ENCODE measurements at regions not wholly inside any gene's neighbourhood (a gene's known extent, or its start where the extent isn't known, plus 50 kb on each side); places are given as distances from the start of the nearest gene placed in this dataset.

DNA sequence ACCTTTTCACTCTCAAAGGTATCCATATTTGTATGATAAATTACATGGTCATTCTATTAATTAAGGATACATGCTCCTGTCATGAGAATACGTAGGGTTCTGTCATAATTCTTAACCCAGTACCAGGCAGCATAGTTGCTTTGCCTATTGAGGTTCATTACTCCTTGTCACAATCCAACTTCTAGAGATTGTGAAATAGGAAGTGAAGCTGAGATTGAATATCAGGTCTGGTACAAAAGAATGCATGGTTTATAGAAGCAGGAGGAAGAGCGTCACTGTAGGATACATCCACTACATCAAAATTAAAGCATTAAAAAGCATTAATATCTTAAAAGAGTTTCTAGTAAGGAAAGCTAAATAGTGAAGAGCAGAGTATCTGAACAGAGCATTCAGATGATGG is 647.0 kb downstream of the IQCM start:
- no peaks in the 10 kb centered on the region for H3K79me2 ChIP-seq (ENCODE audit: insufficient read depth, low read length)
- no peaks in the 10 kb centered on the region for H4K20me1 ChIP-seq (ENCODE audit: insufficient read depth, low read length)
- TF ChIP-seq SNAPC2 (CRISPR knock-in tag; IDR thresholded peaks at IDR 0.05) (no peak), CEBPB (IDR thresholded peaks at IDR 0.05; ENCODE audit: borderline replicate concordance, low read depth, low read length) (0 out of 2 replicates have a peak, but pooled peaks have one; percentile 14)
- intact Hi-C loops (cut with micrococcal nuclease; ENCODE audit: unreplicated experiment): no loop called here
- FAIRE-seq: no peak
- H3K4me3 ChIP-seq (replicated peaks in 1 of 3; ENCODE audit: insufficient read depth in 1 of 3, low read depth in 2 of 3, low read length in 3 of 3): no peak overlapping the region
- no peak for ATAC-seq
- POLR2A ChIA-PET: no interaction called here
- DNase-seq (ENCODE audit: low spot score): no peak
- no peak overlapping the region for H3K4me2 ChIP-seq (ENCODE audit: low read depth, low read length)
- BruUV-seq (replicated peaks): no TSS peak
- no peak overlapping the region for H3K27ac ChIP-seq (ENCODE audit: extremely low read length, insufficient read depth, low read length)
- no peak overlapping the region for H3K9ac ChIP-seq (ENCODE audit: insufficient read depth, low read depth, low read length)
- no peaks in the 10 kb centered on the region for H3K36me3 ChIP-seq (replicated peaks in 1 of 2; ENCODE audit: control insufficient read depth in 1 of 2, insufficient read depth in 2 of 2, low read length in 2 of 2)
- no peaks in the 10 kb centered on the region; the same call in 1 of the 2 replicates for H3K9me3 ChIP-seq (ENCODE audit: low read length)
- H2AFZ ChIP-seq (ENCODE audit: low read length): no peak overlapping the region
- H3K4me1 ChIP-seq (ENCODE audit: insufficient read depth, low read length): no peaks in the 10 kb centered on the region
- 18% methylated on average over 2 of the region's 2 CpGs for WGBS (ENCODE audit: low lambda C conversion rate)
- CTCF ChIA-PET (ENCODE audit: low intra/inter-chr PET ratio, low total read pairs): no interaction called here
- in situ Hi-C loops (cut with HindIII; ENCODE audit: extremely low pct_ligation_motif_present, low pct_unique_long_range_greater_than_20kb): no loop called here
- no peaks in the 10 kb centered on the region for H3K27me3 ChIP-seq (ENCODE audit: control insufficient read depth in 1 of 2, insufficient read depth in 2 of 2, low read length in 2 of 2)

DNA sequence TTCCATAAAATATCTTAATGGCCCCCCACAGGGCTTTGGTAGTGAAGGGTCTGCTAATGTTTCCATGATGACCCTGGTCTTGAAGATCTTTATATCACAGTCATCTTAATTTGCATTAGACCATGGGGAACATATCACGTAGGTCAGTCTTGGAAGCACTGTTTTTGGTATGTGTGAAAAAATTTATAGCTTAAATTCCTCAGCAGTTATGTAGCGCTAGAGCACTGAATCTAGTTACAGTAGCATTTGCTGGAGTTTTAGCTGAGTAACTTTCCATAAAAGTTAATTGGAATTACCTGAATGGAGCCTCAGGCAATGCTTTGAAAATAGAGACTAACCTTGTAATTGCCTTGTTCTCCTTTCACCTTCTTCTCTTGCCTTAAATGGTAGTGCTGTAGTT is 648.8 kb downstream of the IQCM start:
- FAIRE-seq (no peak), DNase-seq (ENCODE audit: low spot score) (no peak), ATAC-seq (no peak)
- Histone ChIP-seq H3K9ac (ENCODE audit: insufficient read depth, low read depth, low read length) (no peak overlapping the region), H3K79me2 (ENCODE audit: insufficient read depth, low read length) (no peaks in the 10 kb centered on the region), H3K36me3 (replicated peaks in 1 of 2; ENCODE audit: control insufficient read depth in 1 of 2, insufficient read depth in 2 of 2, low read length in 2 of 2) (no peaks in the 10 kb centered on the region), H3K4me3 (replicated peaks in 1 of 3; ENCODE audit: insufficient read depth in 1 of 3, low read depth in 2 of 3, low read length in 3 of 3) (no peak overlapping the region), H3K9me3 (ENCODE audit: low read length) (no peaks in the 10 kb centered on the region; the same call in 1 of the 2 replicates), H3K27ac (ENCODE audit: extremely low read length, insufficient read depth, low read length) (no peak overlapping the region), H3K4me2 (ENCODE audit: low read depth, low read length) (no peak overlapping the region), H3K27me3 (ENCODE audit: control insufficient read depth in 1 of 2, insufficient read depth in 2 of 2, low read length in 2 of 2) (no peaks in the 10 kb centered on the region), H2AFZ (ENCODE audit: low read length) (no peak overlapping the region), H4K20me1 (ENCODE audit: insufficient read depth, low read length) (no peaks in the 10 kb centered on the region), H3K4me1 (ENCODE audit: insufficient read depth, low read length) (no peaks in the 10 kb centered on the region)
- BruUV-seq (replicated peaks): no TSS peak
- intact Hi-C loops (cut with micrococcal nuclease; ENCODE audit: unreplicated experiment) (no loop called here), in situ Hi-C loops (cut with HindIII; ENCODE audit: extremely low pct_ligation_motif_present, low pct_unique_long_range_greater_than_20kb) (no loop called here)
- WGBS (ENCODE audit: low lambda C conversion rate): 5% methylated on average over 2 of the region's 2 CpGs
- TF ChIP-seq NFRKB (IDR thresholded peaks at IDR 0.05) (no peak), SATB2 (CRISPR knock-in tag; IDR thresholded peaks at IDR 0.05) (no peak)
- ChIA-PET POLR2A (no interaction called here), CTCF (ENCODE audit: low intra/inter-chr PET ratio, low total read pairs) (no interaction called here)

Measured in HepG2 (cell line).